ENCODE measurements at regions not wholly inside any gene's neighbourhood (a gene's known extent, or its start where the extent isn't known, plus 50 kb on each side); places are given as distances from the start of the nearest gene placed in this dataset.

GRCh38 chr16:85162478-85163277 lies 50.4 kb upstream of the CIBAR2 start:
- no peak for DNase-seq (ENCODE audit: low spot score)

DNA sequence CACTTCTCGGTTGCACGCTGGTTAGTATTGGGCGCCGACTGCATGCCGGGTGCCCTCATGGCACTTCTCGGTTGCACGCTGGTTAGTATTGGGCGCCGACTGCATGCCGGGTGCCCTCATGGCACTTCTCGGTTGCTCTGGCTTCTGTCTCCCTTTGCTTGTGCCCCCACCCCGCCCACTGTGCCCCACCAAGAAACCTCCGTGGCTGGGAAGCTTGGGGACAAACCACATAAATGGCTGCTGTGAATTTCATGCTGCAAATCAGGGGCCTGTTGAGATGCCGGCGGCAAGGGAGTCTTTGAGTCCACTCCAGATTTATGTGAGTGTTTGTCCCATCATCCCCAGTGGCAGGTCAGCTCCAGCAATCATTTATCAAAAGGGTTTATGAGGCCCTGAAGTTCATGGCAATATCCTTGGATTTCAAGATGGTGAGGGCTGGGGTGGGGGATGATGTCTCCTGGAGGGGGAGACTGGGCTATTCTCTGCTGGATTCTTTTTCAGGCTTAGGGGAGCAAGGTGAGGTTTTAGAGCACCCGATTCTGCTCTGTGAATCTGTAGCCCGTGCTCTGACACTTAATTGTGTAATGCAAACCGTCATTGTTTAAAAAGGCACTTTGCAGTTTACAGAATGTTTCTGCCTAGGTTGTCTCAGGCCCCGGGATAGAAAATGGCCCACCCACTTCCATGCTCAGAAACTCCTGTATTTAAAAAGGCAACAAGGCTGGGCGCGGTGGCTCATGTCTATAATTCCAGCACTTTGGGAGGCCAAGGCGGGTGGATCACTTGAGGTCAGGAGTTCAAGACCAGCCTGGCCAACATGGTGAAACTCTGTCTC lies 51.2 kb upstream of the CIBAR2 start:
- DNase-seq (ENCODE audit: low spot score): no peak

DNA sequence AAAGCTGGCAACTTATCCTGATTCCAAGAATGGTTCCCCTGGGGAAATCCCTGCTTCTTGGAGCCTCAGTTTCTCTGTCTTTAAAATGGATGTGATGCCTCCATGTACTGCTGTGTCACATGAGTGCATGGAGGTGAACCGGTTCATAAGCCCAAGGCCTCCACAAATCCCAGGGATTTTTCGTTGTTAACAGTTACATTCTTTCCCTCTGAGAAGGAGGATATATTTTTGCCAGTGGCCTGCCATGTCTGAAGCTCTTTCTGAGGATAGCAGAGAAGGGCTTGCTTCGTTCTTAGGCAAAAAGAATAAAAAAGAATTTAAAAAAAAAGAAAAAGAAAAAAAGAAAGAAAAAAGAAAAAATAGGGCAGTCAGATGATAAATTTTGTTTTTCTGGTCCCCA lies 52.2 kb upstream of the CIBAR2 start:
- DNase-seq (ENCODE audit: low spot score): no peak

DNA sequence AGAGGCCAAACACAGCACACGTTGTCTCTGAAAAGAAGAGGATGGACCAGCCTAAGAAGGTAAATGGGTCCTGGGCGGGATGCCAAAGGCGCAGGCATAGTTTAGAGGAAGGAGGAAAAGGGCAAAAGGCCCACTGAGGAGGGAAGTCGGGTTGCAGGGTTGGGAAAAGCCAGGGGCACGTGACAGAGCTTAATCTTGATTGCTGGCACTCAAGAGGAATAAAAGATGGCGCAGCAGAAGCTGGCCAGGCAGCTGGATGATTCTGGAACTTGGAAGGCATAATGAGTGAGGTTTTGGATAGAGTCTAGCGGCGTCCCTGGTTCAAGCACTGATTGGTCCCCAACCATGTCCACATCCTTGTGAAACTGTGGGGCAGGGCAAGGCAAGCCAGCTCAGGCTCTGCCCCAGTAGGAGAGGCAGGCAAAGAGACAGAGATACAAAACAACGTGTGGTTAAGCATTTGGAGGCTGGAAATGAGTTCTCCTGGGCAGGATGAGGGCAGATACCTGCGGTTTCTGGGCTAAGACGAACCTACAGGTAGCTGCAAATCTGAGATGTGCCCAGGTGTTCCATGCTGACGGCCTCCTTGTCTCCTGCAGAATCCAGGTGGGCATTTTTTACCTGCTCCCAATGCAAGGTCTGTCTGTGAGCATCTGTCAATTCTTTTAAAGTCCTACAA lies 52.7 kb upstream of the CIBAR2 start:
- DNase-seq (ENCODE audit: low spot score): no peak

DNA sequence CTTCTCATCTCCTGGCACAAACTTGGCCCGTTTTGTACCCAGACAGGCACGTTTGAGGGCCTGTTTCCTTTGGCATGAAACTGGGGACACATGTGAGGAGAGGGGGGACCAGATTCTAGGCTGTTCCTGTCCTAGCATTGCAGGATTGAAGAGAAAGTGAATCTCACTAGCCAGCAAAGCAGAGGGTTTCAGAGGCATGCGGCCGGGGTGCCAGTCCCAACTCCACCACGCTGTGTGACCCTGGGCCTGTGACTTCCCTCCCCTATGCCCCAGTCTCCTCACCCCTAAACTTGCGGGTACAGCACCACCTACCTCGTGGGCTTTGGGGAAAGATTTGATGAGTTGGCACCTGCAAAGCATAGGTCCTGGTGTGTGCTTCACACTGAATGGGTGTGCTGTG lies 53.5 kb upstream of the CIBAR2 start:
- DNase-seq (ENCODE audit: low spot score): no peak

GRCh38 chr16:85166281-85166680 lies 54.0 kb upstream of the CIBAR2 start:
- no peak for DNase-seq (ENCODE audit: low spot score)

- peak; percentile 60 for DNase-seq (ENCODE audit: low spot score)
These were observed 54.7 kb upstream of the CIBAR2 start for GRCh38 chr16:85166699-85167588.

DNA sequence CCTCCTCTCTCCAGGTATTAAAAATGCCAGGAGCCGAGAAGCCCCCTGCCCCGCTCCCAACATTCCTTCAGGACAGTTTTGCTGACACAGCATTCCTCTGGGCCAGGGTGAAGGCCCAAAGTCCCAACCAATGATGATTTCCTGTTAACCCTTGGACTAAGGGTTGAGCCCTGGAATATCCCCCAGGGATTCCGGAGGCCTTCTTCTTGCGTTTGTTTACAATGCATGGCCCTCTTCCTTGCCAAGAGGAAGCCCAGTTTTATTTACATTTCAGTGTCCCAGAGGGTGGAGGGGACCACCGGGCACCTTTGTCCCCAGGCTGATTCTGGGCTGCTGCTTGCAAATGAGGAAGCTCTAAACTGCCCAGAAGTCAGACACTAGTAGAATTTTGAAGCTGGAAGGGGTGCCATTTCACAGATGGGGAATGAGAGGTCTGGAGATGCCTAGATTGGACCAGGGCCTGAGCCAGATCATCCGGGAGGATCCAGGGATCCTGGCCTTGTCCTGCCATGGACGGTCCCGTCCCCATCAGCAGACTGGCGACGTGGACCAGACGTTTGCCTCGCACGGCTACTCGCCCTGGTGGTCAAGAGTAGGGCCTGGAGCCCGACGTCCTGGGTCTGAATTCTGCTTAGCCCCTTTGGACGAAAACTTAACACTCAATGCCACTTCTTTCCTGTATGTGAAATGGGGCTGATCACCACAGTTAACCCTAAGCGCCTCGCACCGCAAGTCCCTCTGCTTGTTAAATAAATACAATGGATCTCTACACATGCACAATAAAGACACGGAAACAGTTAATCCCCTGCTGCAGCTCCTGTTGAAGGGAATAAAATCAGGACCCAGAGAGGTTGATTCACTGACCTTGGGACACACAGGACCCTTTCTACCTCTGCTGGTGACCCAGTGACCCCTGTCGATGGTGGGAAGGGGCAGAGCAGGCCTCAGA lies 55.6 kb upstream of the CIBAR2 start:
- no peak for DNase-seq (ENCODE audit: low spot score)

DNA sequence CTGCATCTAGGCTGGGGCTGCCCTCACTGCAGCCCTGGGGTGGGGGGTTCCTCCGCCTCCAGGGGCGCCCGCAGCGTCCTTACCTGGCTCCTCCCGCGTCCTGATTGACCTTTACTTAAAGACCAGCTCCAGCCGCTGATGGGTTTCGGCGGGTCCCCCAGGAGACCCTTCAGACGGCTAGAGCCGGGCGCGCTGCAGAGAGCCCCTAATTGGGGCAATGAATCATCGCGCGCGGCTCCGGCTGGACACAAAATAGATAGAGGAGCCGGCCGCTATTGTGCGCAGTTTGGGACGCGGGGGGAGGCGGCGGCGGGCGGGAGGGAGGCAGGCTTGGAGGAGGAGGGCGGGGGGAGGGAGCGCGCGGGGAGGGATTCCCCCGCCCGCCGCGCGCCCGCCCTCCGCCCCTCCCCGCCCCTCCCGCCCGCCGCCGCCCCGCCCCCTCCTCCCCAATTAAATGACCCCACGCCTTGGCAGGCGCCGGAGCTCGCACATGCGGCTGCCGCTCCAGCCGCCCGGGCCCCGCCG lies 56.5 kb upstream of the CIBAR2 start:
- DNase-seq (ENCODE audit: low spot score): no peak

GRCh38 chr16:85169333-85170065 lies 57.2 kb upstream of the CIBAR2 start:
- DNase-seq (ENCODE audit: low spot score): no peak

DNA sequence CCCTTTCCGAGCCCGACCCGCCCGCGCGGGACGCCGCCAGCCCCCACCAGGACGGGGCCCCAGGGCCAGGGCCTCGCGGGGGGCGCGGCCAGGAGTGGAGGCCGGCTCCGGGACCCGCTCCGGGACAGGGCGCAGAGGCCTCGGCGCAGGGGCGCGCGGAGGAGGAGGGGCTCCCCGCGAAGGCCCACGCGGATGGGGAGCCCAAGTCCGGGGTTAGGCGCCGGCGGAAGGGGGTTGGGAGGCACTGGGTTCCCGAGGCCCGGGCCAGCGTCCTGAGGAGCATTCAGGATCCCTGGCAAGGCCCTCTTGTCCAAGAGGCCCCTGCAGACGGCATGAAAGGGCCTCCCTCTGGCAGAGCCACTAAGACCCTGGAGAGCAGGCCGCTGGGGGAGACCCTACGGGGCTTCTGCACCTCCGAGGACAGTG lies 57.8 kb upstream of the CIBAR2 start:
- DNase-seq (ENCODE audit: low spot score): no peak

DNA sequence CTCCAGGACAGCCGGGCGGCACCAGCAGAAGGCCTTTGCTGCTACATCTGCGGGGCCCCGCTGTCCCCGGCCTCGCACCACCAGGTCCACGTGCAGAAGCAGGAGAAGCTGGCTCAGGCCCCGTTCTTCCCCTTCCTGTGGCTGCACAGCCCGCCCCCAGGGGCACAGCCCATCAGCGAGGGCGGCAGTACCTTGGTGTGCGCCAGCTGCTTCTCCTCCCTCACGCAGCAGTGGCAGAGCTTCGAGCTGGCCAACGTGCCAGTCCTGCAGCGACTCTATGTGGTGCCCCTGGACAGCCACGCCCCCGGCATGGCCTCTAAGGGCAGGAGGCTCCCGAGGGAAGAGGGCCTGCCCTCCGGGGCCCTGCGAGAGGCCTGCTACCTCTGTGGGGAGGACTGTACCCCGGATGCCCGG lies 58.3 kb upstream of the CIBAR2 start:
- no peak for DNase-seq (ENCODE audit: low spot score)

DNA sequence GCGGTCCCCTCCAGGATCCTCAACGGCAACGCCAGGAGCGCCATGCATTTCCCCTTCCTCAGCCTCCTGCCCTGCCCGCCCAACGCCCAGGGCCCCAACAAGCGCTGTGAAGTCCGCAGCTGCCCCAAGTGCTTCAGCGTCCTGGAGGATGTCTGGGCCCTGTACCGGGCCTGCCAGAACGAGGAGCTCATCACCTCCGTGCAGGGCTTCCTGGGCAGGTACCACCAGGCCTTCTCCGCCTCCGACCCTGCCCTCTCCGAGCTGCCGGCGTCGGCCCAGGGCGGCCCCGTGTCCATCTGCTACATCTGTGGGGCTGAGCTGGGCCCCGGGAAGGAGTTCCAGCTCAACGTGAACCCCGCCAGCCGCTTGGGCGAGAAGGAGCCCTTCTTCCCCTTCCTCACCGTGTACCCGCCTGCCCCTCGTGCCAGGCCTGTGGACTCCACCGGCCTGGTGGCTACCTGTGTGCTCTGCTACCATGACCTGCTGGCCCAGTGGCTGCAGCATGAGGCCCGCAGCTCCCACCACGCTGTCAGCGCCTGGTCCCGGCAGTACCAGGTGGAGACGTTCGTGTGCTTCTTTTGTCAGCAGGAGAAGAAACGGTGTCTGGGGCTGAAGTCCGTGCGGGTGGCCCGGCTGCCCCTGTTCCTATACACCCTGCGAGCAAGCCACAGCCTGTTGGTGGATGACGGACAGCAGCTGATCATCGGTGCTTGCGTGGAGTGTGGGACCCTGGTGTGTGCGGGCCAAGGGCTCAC lies 58.9 kb upstream of the CIBAR2 start:
- DNase-seq (ENCODE audit: low spot score): no peak

GRCh38 chr16:85171759-85172454 lies 59.6 kb upstream of the CIBAR2 start:
- DNase-seq (ENCODE audit: low spot score): no peak

GRCh38 chr16:85172455-85173145 lies 60.3 kb upstream of the CIBAR2 start:
- DNase-seq (ENCODE audit: low spot score): no peak

DNA sequence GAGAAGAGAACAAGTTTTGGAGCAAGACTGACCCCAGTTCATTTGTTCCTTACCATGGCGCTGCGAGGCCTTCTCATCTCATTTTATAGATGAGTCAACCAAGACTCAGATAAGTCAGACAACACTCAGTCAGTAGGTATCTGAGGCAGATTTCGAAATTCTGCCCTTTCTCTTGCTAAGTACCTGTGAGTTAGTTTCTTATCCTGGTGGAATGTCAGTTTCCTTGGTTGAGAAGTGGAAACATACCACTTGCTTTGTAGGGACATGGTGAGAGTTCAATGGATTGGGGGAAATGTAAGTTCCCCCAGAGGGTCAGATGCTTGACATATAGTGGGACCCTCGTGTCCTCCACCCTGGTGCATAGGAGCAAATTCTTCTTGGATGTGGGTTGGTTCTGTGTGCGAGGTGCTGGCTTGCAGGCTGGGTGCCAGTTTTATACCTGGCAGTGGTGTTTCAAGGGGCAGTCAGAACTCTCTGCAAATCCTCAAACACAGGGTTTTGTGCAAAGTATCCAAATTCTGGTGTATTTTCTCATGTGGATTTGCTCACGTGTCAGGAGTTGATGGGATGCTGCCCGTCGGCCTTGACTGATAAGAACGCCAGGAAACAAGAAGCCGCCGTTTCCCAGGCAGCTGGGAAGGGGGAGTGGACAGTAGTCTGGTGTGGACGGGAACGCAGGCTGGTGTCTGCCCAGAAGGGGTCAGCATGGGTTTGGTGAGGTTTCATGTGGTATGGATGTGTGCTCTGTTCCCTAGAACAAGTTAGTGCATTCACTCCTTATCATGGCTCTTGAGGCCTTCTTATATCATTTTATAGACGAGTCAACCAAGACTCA lies 61.1 kb upstream of the CIBAR2 start:
- no peak for DNase-seq (ENCODE audit: low spot score)

Measured in mucosa of gallbladder (tissue), 1 donor.